ENCODE measurements at regions not wholly inside any gene's neighbourhood (a gene's known extent, or its start where the extent isn't known, plus 50 kb on each side); places are given as distances from the start of the nearest gene placed in this dataset.
"Not testable (repeated sequence)": the region's sequence is repeated elsewhere in the genome, so short reads cannot be mapped to it uniquely, and the experiment has no call there.

DNA sequence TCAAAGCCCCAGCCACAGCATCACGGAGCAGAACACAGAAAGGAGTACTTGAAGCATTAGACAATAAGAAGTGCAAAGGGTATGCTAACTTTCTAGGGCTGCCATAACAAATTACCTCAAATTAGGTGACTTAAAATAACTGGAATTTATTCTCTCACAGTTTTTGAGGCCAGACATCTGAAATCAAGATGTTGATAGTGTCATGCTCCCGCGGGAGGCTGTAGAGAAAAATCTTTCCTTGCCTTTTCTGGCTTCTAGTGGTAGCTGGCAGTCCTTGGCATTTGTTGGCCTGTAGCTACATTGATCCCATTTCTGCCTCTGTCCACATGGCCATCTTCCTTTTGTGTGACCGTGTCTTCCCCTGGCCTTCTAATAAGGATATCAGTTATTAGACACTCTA lies 51.9 kb upstream of the SPDL1 start:
- DNase-seq, result no peak

GRCh38 chr5:169527863-169528262 lies 55.7 kb upstream of the SPDL1 start:
- no peak for DNase-seq

- no peak for DNase-seq
Observed at GRCh38 chr5:169527066-169527465, 56.5 kb upstream of the SPDL1 start.

- DNase-seq, result no peak
Observed at GRCh38 chr5:169522851-169523250, 60.7 kb upstream of the SPDL1 start.

- no peak for DNase-seq
Observed at GRCh38 chr5:169521366-169521983, 62.1 kb upstream of the SPDL1 start.

DNA sequence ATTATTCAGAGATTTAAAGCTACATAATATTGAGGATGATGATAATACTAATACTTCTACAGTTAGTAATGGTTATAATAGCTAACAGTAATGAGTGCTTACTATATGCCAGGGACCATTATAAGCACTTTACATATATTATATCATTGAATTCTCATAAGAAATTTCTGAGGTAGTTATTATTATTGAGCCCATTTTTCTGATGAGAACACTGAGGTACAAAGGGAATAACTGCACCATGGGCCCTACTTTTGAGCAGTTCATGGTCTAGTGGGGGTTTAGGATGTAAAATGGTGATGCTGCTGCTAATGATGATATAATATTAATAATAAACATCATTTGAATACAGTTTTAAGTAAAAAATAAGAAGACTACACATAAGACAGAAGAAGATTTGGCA lies 64.2 kb upstream of the SPDL1 start:
- DNase-seq, result no peak

- DNase-seq, result not testable (repeated sequence)
Observed at GRCh38 chr5:169518779-169519178, 64.8 kb upstream of the SPDL1 start.

DNA sequence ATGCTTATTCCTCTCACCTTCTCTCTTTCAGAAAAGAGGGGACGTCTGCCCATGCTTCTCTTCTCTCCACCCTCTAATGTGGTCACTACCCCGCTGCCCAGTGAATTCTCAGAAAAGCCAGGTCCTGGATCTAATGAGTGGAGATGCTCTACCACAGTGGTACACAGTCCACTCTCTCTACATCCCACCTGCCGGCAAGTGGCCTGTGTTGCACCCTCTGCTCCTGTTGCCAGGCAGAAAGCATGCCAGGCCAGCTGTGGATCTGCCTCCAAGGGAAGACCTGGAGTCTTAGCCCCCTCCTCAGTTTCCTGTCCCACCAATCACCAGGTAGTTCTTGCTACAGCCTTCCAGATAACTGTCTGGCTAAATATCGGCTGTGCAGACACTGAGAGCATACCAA lies 71.2 kb upstream of the SPDL1 start:
- no peak for DNase-seq

- DNase-seq, result no peak
Observed at GRCh38 chr5:169511708-169512107, 71.9 kb upstream of the SPDL1 start.

GRCh38 chr5:169507051-169507450 lies 76.5 kb upstream of the SPDL1 start:
- no peak for DNase-seq

- DNase-seq, result no peak
Observed at GRCh38 chr5:169503886-169504285, 79.7 kb upstream of the SPDL1 start.

DNA sequence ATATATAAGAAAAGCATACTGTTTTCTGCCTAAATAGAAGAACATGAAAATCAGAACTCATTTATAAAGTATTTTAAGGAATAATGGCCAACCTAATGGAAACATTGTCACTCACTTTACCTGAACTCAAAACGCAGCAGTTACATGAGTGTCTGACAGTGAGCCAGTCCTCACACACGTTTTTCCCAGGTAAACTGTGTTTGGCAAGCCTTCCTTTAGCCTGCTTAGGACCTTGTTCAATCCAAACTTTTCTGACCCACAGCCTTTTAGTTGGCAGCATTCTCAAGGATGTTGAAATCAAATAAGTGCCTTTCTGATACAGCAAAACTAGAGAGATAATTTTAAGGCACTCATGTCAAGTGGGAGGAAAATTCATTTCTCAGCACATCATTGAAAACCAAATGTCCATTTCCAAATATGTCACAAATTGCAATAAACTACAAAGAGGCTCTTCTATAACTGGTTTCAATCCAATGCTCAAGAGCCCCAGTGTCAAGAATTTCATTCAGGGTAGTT lies 83.5 kb upstream of the SPDL1 start:
- DNase-seq, result no peak

DNA sequence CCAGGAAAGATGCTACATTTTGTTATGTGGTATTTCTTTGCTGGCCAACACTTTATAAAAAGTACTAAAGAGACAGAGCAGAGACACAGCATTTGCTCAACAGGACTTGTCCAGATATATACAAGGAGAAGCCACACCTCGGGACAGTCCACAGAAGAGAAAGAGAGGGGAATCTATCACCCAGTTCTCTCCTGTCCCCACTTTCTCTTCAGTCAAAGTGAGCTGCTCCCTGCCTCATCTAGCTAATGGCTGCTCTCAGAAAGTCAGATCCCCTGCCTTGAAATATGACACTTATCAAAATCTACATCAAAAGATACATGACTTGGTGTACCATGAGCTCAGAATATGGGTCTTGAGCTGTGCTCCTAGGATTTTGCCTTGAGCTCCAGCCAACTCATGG lies 86.7 kb upstream of the SPDL1 start:
- DNase-seq, result no peak

DNA sequence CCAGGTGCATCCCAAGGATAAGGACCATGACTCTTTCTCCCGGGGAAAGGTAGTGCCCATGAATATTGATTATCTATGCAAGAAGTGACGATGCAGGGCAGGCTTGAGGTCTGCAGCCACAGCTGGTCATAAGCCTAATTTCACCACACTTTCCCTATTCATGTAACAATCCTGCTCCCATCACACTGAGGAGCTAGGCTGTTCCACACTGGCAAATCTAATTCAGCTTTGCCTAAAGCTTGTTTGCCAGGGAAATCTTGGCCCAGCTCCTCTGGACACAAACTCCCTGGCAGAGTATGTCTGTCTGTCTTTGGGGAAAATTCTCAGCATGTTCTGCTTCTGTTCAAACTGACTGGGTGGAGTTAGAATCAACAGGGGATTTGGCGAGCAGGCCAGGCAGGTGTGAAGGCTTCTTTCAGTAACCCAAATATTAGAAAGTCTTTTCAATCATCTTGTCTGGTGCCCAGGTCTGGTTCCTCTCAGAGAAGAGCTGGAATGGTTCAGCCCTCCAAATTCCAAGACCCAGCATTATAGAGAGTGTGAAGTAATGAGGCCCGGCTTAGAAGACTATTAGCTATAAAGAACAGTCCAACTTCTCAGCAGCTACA lies 88.5 kb upstream of the SPDL1 start:
- no peak for DNase-seq

- no peak for DNase-seq
Observed at GRCh38 chr5:169494383-169494935, 89.1 kb upstream of the SPDL1 start.

GRCh38 chr5:169474226-169474625 lies 109.3 kb upstream of the SPDL1 start:
- no peak for DNase-seq

DNA sequence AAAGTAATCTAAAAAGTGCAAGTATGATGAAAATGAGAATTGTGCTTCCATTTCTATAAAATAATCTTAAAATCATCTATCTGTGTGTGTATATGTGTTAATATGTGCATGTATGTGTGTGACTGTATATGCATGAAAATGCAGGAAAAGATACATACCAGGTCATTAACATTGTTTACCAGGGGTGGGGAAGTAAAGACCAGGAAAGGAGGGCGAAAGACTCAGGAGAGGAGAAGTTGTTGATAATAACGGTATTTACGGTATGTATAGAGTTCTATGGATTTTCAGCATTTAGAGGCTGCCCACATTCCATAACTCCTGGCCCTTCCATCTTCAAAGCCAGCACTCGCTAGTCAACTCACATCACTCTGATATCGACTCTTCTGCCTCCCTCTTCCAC lies 111.0 kb upstream of the SPDL1 start:
- DNase-seq, result no peak

- DNase-seq, result no peak
Observed at GRCh38 chr5:169471021-169471420, 112.6 kb upstream of the SPDL1 start.

DNA sequence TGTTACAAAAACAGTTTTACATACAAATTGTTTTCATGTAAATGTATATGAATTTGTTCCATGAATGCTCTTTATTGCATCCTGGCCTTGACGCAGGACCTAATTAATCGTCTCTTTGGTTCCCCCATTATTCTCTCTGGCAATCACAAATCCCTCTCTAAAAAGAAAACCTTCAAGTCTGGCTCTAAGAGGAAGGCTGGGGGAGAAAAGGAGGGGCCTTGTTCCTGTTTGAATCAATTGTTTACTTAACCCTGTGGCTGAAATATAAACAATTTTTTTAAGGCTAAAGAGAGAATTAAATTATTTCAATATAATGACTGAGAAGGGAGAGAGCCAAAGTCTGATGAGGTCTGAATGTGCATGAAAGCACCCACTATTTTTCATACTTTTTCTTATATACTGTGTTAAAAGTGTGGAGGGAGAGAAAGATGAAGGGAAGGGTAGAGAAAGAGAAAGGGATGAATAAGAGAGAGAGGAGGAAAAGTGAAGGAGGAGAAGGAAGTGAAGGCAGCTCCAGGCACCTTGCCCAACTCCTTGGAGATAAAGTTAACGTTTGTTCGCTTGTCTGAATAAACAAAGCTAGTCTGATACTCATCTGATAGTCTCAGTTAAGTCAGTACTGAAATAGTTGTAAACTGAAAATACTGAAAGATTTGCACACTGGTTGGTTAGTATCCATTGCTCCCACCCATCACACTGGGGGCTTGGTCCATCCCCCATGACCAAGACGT lies 116.4 kb upstream of the SPDL1 start:
- DNase-seq, result no peak

DNA sequence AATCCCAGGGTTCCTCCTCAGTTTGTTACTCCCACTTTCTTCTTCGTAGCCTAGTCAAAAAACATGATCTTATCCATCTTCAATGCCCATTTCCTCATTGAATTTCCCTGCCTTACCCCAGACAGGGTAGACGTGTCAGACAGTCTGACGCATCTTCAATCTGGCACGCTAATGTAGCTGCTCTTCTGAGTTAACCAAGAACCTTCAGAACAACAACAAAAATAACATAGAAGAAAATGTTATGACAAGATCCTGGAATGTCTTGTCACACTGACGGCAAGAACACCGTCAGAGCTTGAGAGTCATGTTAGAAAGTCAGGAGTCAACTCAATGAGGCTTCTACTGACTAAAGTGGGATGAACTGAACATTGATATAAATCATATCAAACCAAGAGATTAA lies 122.7 kb upstream of the SPDL1 start:
- no peak for DNase-seq

DNA sequence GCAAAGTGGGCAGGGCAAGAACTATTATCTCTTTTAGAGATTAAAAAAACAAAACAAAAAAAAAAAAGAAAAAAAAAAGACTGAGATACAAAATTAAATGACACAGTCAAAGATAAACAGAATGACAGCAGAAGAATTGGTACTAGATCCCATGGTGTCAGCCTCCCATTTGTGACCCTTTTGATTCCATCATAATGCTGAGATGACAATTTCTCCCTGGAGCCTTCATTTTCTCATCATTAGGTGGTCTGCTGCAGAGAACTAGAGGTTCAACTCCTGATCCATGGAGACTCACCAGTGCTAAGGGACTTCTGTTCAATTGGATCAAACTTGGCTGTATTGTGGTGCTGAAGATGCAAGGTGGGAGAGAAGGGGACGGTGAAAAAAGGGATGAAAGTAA lies 123.5 kb upstream of the SPDL1 start:
- DNase-seq, result no peak

DNA sequence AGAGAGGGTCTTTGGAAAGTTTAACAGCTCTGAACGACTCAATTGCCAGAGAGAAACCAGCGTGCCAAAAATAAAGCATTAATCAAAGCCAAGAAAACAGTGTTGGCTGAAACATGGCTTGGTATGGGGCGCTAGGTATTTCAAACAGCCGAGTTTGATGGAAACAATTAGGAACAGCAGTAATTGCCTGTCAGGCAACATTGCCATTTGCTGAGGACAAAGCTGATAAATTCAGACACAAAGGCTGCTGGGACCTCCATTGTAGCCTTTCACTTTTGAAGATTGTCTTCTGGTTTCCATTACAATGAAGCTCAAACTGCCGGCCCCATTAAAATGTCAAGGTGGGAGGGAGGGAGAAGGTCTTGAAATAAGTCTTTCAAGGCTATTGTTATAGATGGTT lies 125.4 kb upstream of the SPDL1 start:
- no peak for DNase-seq

DNA sequence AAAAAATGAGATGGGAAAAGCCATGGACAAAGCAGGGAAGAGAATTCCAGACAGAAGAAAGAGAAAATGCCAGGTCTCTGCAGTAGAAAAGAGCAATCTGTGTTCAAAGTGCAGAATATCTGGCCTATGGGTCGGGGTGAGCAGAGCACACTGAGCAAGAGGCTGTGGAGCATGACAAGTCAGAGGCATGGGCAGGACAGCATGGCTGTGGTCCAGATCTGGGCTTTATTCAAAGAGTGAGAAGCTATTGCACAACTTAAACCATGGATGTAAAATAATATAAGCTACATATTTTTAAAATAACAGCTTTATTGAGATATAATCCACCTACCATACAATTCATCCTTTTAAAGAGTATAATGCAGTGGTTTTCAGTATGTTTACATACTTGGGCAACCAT lies 133.1 kb upstream of the SPDL1 start:
- no peak for DNase-seq

DNA sequence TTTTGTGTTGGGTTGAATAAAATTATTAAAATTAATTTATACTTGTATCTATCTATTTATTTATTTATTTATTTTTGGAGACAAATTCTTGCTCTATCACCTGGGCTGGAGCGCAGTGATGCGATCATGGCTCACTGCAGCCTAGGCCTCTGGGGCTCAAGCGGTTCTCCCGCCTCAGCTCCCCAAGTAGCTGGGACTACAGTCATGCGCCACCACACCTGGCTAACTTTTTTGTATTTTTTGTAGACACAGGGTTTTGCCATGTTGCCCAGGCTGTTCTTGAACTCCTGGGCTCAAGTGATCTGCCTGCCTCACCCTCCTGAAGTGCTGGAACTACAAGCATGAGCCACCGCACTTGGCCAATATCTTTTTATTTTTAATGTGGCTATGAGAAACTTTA lies 134.7 kb upstream of the SPDL1 start:
- DNase-seq, result no peak

Data from NCI-H526 treated with DMSO at 0.1 percent for 48 hours (cell line).